WTC11 (cell line): ENCODE measurements at regions not wholly inside any gene's neighbourhood (a gene's known extent, or its start where the extent isn't known, plus 50 kb on each side); places are given as distances from the start of the nearest gene placed in this dataset.

Experiments used
- ELF4 ChIP-seq: sonication (generic); formaldehyde crosslinking; IDR thresholded peaks from 2 replicates; pipeline ENCODE4 v1.8.1; 2022; ENCODE audit warnings: low read depth, mild to moderate bottlenecking, moderate library complexity, missing genetic modification reagents
- NFYB ChIP-seq: sonication (generic); formaldehyde crosslinking; conservative IDR thresholded peaks from 2 replicates; pipeline ENCODE4 v1.8.0; 2022; ENCODE audit warnings: low read depth, missing genetic modification reagents
- NR1H2 ChIP-seq: sonication (generic); formaldehyde crosslinking; IDR thresholded peaks from 2 replicates; pipeline ENCODE4 v1.9.0; 2021; ENCODE audit warnings: mild to moderate bottlenecking, moderate library complexity, missing genetic modification reagents
- TEAD4 ChIP-seq: sonication (generic); formaldehyde crosslinking; IDR thresholded peaks from 2 replicates; pipeline ENCODE4 v1.8.0; 2022; ENCODE audit warnings: mild to moderate bottlenecking, missing genetic modification reagents
- ZNF263 ChIP-seq: sonication (generic); formaldehyde crosslinking; IDR thresholded peaks from 2 replicates; pipeline ENCODE4 v1.8.1; 2022; ENCODE audit warnings: low read depth, mild to moderate bottlenecking, moderate library complexity, missing genetic modification reagents
- TF ChIP-seq, protein P1 (sequence below): sonication (generic); formaldehyde crosslinking; IDR thresholded peaks from 2 replicates; pipeline ENCODE4 v1.8.1; 2022; ENCODE audit warnings: low read depth, missing genetic modification reagents, borderline replicate concordance
- TF ChIP-seq, protein P2 (sequence below): sonication (generic); formaldehyde crosslinking; IDR thresholded peaks from 2 replicates; pipeline ENCODE4 v1.8.0; 2022; ENCODE audit warnings: mild to moderate bottlenecking, missing genetic modification reagents
- TF ChIP-seq, protein P3 (sequence below): fragments of 200-600 bp; IDR thresholded peaks from 2 replicates; pipeline ENCODE4 v1.8.0; 2022; ENCODE audit warnings: antibody characterized with exemption

DNA sequence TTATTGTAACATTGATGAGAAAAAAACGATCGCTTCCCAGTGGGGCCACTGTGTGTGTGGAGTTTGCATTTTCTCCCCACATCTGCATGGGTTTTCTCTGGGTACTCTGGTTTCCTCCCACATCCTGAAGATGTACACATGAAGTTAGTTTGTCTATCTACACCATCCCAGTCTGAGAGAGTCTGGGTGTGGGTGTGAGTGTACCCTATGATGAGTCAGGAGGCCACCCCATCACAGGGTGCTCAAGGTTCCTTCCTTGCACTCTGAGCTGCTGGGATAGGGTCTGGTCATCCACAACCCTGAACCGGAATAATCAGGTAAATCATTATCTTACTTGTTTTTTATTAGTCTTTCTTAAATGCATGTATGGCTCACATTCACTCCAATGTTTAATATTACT is 457.1 kb downstream of the NTRK3 start:
- TF ChIP-seq TEAD4 (no peak), NR1H2 (CRISPR knock-in tag) (no peak), ELF4 (CRISPR knock-in tag) (no peak), NFYB (CRISPR knock-in tag) (no peak), ZNF263 (CRISPR knock-in tag) (no peak)
- TF ChIP-seq, protein P1, sequence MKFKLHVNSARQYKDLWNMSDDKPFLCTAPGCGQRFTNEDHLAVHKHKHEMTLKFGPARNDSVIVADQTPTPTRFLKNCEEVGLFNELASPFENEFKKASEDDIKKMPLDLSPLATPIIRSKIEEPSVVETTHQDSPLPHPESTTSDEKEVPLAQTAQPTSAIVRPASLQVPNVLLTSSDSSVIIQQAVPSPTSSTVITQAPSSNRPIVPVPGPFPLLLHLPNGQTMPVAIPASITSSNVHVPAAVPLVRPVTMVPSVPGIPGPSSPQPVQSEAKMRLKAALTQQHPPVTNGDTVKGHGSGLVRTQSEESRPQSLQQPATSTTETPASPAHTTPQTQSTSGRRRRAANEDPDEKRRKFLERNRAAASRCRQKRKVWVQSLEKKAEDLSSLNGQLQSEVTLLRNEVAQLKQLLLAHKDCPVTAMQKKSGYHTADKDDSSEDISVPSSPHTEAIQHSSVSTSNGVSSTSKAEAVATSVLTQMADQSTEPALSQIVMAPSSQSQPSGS: no peak
- TF ChIP-seq, protein P2, sequence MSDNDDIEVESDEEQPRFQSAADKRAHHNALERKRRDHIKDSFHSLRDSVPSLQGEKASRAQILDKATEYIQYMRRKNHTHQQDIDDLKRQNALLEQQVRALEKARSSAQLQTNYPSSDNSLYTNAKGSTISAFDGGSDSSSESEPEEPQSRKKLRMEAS (CRISPR knock-in tag): no peak
- TF ChIP-seq, protein P3, sequence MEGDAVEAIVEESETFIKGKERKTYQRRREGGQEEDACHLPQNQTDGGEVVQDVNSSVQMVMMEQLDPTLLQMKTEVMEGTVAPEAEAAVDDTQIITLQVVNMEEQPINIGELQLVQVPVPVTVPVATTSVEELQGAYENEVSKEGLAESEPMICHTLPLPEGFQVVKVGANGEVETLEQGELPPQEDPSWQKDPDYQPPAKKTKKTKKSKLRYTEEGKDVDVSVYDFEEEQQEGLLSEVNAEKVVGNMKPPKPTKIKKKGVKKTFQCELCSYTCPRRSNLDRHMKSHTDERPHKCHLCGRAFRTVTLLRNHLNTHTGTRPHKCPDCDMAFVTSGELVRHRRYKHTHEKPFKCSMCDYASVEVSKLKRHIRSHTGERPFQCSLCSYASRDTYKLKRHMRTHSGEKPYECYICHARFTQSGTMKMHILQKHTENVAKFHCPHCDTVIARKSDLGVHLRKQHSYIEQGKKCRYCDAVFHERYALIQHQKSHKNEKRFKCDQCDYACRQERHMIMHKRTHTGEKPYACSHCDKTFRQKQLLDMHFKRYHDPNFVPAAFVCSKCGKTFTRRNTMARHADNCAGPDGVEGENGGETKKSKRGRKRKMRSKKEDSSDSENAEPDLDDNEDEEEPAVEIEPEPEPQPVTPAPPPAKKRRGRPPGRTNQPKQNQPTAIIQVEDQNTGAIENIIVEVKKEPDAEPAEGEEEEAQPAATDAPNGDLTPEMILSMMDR: no peak
